B cell (primary cell): ENCODE measurements at regions not wholly inside any gene's neighbourhood (a gene's known extent, or its start where the extent isn't known, plus 50 kb on each side); places are given as distances from the start of the nearest gene placed in this dataset.
"Not testable (repeated sequence)": the region's sequence is repeated elsewhere in the genome, so short reads cannot be mapped to it uniquely, and the experiment has no call there.

Source experiments
- ATAC-seq: fragments of 200-7000 bp; cut with Tn5 transposase; one replicate; pipeline ENCODE4 v1.10.0; 2021; ENCODE audit warnings: low read depth, mild to moderate bottlenecking, moderate number of reproducible peaks, moderate library complexity
- CTCF ChIA-PET: fragments of 350-600 bp; sonication (Branson Sonifier 250); formaldehyde crosslinking; loops from one replicate; lab custom pipeline; 2021; ENCODE audit warnings: antibody characterized with exemption, inconsistent platforms; lab: Charles Lee
- POLR2A ChIA-PET: fragments of 350-600 bp; sonication (Branson Sonifier 250); formaldehyde crosslinking; loops from one replicate; lab custom pipeline; 2021; ENCODE audit warnings: antibody characterized with exemption; lab: Charles Lee
- DNase-seq: peaks from one replicate; pipeline ENCODE4 v3.0.0; 2013
- H2AFZ ChIP-seq: 2 replicates; pipeline ENCODE4 v1.6.1; 2012; ENCODE audit warnings: mild to moderate bottlenecking, low read depth, low read length; ENCODE audit not compliant: insufficient read depth, poor library complexity, severe bottlenecking
- H3K27ac ChIP-seq, 2 donors: 1 replicate in 1 of 2; 2 replicates in 1 of 2; pipeline ENCODE4 v1.5.1; 2012 to 2013; ENCODE audit warnings: low read length in 2 of 2, mild to moderate bottlenecking in 2 of 2, moderate library complexity in 1 of 2
- H3K27me3 ChIP-seq, 4 experiments: fragments of 200-600 bp in 1 of 4; sonication (generic) in 1 of 4; replicated peaks in 1 of 4; 1 replicate in 2 of 4; 2 replicates in 2 of 4; pipeline versions ENCODE4 v1.6.1 to v1.7.0; 2013 to 2016; ENCODE audit warnings: low read length in 3 of 4, mild to moderate bottlenecking in 2 of 4, mixed read lengths in 1 of 4, moderate library complexity in 1 of 4; ENCODE audit not compliant: insufficient read depth in 4 of 4, control insufficient read depth in 3 of 4; ENCODE audit errors: control extremely low read depth in 1 of 4
- H3K36me3 ChIP-seq, 2 experiments: replicated peaks in 1 of 2; 1 replicate in 1 of 2; 2 replicates in 1 of 2; pipeline versions ENCODE4 v1.6.1 to v1.7.1; 2013; ENCODE audit warnings: low read length in 1 of 2; ENCODE audit not compliant: insufficient read depth in 2 of 2, control insufficient read depth in 1 of 2; ENCODE audit errors: control extremely low read depth in 1 of 2, extremely low read depth in 1 of 2
- H3K4me1 ChIP-seq, 2 donors: fragments of 200-600 bp in 1 of 2; sonication (generic) in 1 of 2; 1 replicate in 1 of 2; 2 replicates in 1 of 2; pipeline versions ENCODE4 v1.5.1 to v1.6.1; 2013 to 2017; ENCODE audit warnings: low read length in 2 of 2; ENCODE audit not compliant: control insufficient read depth in 2 of 2, insufficient read depth in 2 of 2
- H3K4me2 ChIP-seq: replicated peaks from 2 replicates; pipeline ENCODE3; 2012; ENCODE audit warnings: mild to moderate bottlenecking, low read depth, low read length; ENCODE audit not compliant: poor library complexity, severe bottlenecking
- H3K4me3 ChIP-seq, 5 experiments: fragments of 200-600 bp in 1 of 5; sonication (generic) in 1 of 5; 1 replicate in 3 of 5; 2 replicates in 2 of 5; pipeline versions ENCODE4 v1.5.1 to v1.7.0; 2011 to 2016; ENCODE audit warnings: low read length in 4 of 5, mild to moderate bottlenecking in 4 of 5, low read depth in 2 of 5, control low read depth in 1 of 5, moderate library complexity in 1 of 5; ENCODE audit not compliant: insufficient read depth in 1 of 5; ENCODE audit errors: control extremely low read depth in 1 of 5, extremely low read depth in 1 of 5
- H3K79me2 ChIP-seq: fragments of 200-600 bp; sonication (generic); one replicate; pipeline ENCODE4 v1.6.0; 2016; ENCODE audit warnings: low read length; ENCODE audit not compliant: control insufficient read depth, insufficient read depth
- H3K9ac ChIP-seq: fragments of 200-600 bp; sonication (generic); 2 replicates; pipeline ENCODE4 v1.6.1; 2017; ENCODE audit warnings: mild to moderate bottlenecking, low read length, moderate library complexity
- H3K9me3 ChIP-seq, 3 donors: one replicate each; pipeline versions ENCODE4 v1.6.1 to v1.7.1; 2013; ENCODE audit warnings: low read length in 2 of 3; ENCODE audit not compliant: control insufficient read depth in 2 of 3, insufficient read depth in 1 of 3; ENCODE audit errors: control extremely low read depth in 1 of 3
- H4K20me1 ChIP-seq: 2 replicates; pipeline ENCODE4 v1.6.0; 2012; ENCODE audit warnings: mild to moderate bottlenecking, low read length; ENCODE audit not compliant: insufficient read depth, control insufficient read depth, poor library complexity, severe bottlenecking
- H3K27ac Mint-ChIP-seq: one replicate; pipeline ENCODE4 v1.8.0; 2021; ENCODE audit warnings: mixed read lengths
- H3K27me3 Mint-ChIP-seq: one replicate; pipeline ENCODE4 v1.8.0; 2021; ENCODE audit warnings: mixed read lengths
- H3K4me1 Mint-ChIP-seq: one replicate; pipeline ENCODE4 v1.8.0; 2021; ENCODE audit warnings: mixed read lengths
- H3K4me3 Mint-ChIP-seq: one replicate; pipeline ENCODE4 v1.8.0; 2021; ENCODE audit warnings: mixed read lengths
- H3K9me3 Mint-ChIP-seq: one replicate; pipeline ENCODE4 v1.8.0; 2022; ENCODE audit warnings: mixed read lengths; ENCODE audit not compliant: insufficient read depth
- EZH2 ChIP-seq: IDR thresholded peaks from 2 replicates; pipeline ENCODE4 v1.6.1; 2012; ENCODE audit warnings: borderline replicate concordance, low read depth, mild to moderate bottlenecking, moderate library complexity, low read length; ENCODE audit not compliant: insufficient read depth, poor library complexity, severe bottlenecking
- WGBS: methylation state at CpG from one replicate; pipeline ENCODE4 v1.1.5; 2013; ENCODE audit warnings: missing lambda C conversion rate; ENCODE audit not compliant: insufficient coverage; 5-methylcytosine and 5-hydroxymethylcytosine counted together
- intact Hi-C: fragments of 100-400 bp; cut with micrococcal nuclease; formaldehyde crosslinking; loops from one replicate; pipeline ENCODE4 v1.10.0; 2022
- TF ChIP-seq, protein P1 (sequence below): fragments of 200-600 bp; IDR thresholded peaks from one replicate; pipeline ENCODE4 v1.8.0; 2022; ENCODE audit warnings: antibody characterized with exemption, mild to moderate bottlenecking

DNA sequence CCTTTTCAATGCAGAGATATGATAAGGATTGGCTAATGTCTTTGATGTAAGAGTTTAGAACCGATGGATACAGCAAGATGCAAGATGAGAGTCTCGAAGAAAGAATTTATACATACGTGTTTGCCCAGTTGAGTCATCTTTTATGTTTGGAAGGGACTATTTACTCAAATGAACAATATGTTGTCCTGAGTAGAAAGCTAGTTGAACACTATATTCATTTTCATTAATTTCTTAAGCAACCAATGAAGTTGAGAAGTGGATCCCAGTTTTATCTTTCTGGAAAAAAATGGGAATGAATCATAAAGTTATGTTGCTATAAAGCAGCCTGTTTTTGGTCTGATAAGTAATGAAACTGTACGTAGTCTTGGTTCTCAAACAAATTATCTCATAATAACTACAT, 1431.7 kb upstream of the FLRT2 start:
- H2AFZ ChIP-seq = no peak overlapping the region
- POLR2A ChIA-PET = no interaction called here
- no peak for ATAC-seq
- Mint-ChIP-seq H3K27ac (no peak overlapping the region), H3K4me1 (no peaks in the 10 kb centered on the region), H3K4me3 (no peak overlapping the region), H3K9me3 (peaks cover 9% of the 10 kb centered on the region), H3K27me3 (no peaks in the 10 kb centered on the region)
- peaks cover 0 to 13% (median 6%) of the 10 kb centered on the region in 3 donors for H3K9me3 ChIP-seq
- 80% methylated on average over 2 of the region's 4 CpGs for WGBS
- no peak for TF ChIP-seq EZH2
- TF ChIP-seq, protein P1, sequence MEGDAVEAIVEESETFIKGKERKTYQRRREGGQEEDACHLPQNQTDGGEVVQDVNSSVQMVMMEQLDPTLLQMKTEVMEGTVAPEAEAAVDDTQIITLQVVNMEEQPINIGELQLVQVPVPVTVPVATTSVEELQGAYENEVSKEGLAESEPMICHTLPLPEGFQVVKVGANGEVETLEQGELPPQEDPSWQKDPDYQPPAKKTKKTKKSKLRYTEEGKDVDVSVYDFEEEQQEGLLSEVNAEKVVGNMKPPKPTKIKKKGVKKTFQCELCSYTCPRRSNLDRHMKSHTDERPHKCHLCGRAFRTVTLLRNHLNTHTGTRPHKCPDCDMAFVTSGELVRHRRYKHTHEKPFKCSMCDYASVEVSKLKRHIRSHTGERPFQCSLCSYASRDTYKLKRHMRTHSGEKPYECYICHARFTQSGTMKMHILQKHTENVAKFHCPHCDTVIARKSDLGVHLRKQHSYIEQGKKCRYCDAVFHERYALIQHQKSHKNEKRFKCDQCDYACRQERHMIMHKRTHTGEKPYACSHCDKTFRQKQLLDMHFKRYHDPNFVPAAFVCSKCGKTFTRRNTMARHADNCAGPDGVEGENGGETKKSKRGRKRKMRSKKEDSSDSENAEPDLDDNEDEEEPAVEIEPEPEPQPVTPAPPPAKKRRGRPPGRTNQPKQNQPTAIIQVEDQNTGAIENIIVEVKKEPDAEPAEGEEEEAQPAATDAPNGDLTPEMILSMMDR = no peak
- CTCF ChIA-PET = no interaction called here
- no peaks in the 10 kb centered on the region for H3K4me1 ChIP-seq
- H3K27ac ChIP-seq = no peak overlapping the region
- no peak overlapping the region for H3K4me2 ChIP-seq
- no peaks in the 10 kb centered on the region for H3K27me3 ChIP-seq
- H3K36me3 ChIP-seq = no peaks in the 10 kb centered on the region
- no peak overlapping the region for H3K4me3 ChIP-seq
- no peak overlapping the region for H3K9ac ChIP-seq
- intact Hi-C loops = no loop called here
- no peaks in the 10 kb centered on the region for H4K20me1 ChIP-seq
- no peak for DNase-seq
- H3K79me2 ChIP-seq = no peaks in the 10 kb centered on the region

DNA sequence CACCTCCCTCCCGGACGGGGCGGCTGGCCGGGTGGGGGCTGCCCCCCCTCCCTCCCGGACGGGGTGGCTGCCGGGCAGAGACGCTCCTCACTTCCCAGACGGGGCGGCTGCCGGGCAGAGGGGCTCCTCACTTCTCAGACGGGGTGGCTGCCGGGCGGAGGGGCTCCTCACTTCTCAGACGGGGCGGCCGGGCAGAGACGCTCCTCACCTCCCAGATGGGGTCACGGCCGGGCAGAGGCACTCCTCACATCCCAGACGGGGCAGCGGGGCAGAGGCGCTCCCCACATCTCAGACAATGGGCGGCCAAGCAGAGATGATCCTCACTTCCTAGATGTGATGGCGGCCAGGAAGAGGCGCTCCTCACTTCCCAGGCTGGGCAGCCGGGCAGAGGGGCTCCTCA, 1430.4 kb upstream of the FLRT2 start:
- H3K27ac ChIP-seq, H3K4me1 Mint-ChIP-seq, POLR2A ChIA-PET, H3K27me3 Mint-ChIP-seq, H2AFZ ChIP-seq, intact Hi-C loops, H3K27ac Mint-ChIP-seq, H4K20me1 ChIP-seq, H3K9ac ChIP-seq, H3K4me3 Mint-ChIP-seq, CTCF ChIA-PET, H3K27me3 ChIP-seq, ATAC-seq, H3K79me2 ChIP-seq, H3K4me1 ChIP-seq, H3K4me2 ChIP-seq, DNase-seq, H3K4me3 ChIP-seq, H3K36me3 ChIP-seq: not testable (repeated sequence)
- H3K9me3 ChIP-seq = peaks cover 0 to 18% (median 6%) of the 10 kb centered on the region in 3 donors
- 100% methylated on average over 7 of the region's 27 CpGs for WGBS
- H3K9me3 Mint-ChIP-seq = peaks cover 12% of the 10 kb centered on the region
